ENCODE measurements at regions not wholly inside any gene's neighbourhood (a gene's known extent, or its start where the extent isn't known, plus 50 kb on each side); places are given as distances from the start of the nearest gene placed in this dataset.

- H3K27me3 ChIP-seq (ENCODE audit: control insufficient read depth, insufficient read depth, low read length), result no peaks in the 10 kb centered on the region
- no peak overlapping the region for H3K4me3 ChIP-seq (ENCODE audit: low read length)
Observed at GRCh38 chr5:155475318-155475717, 461.8 kb downstream of the KIF4B start.

GRCh38 chr5:155480731-155481131 is 467.2 kb downstream of the KIF4B start:
- H3K9ac ChIP-seq (ENCODE audit: low read depth, low read length), result no peak overlapping the region
- H3K27me3 ChIP-seq (ENCODE audit: control insufficient read depth, insufficient read depth, low read length), result no peaks in the 10 kb centered on the region
- no peak overlapping the region for H3K4me3 ChIP-seq (ENCODE audit: low read length)
- no peaks in the 10 kb centered on the region for H3K36me3 ChIP-seq (ENCODE audit: insufficient read depth, low read length)
- H3K4me2 ChIP-seq (ENCODE audit: low read length), result no peak overlapping the region
- H3K4me1 ChIP-seq (ENCODE audit: control insufficient read depth, insufficient read depth, low read length), result no peaks in the 10 kb centered on the region
- no peaks in the 10 kb centered on the region for H3K9me3 ChIP-seq (replicated peaks; ENCODE audit: low read length)

More at GRCh38 chr5:155475318-155475717, 461.8 kb downstream of the KIF4B start:
- no peak overlapping the region for H3K4me2 ChIP-seq (ENCODE audit: low read length)
- H3K4me1 ChIP-seq (ENCODE audit: control insufficient read depth, insufficient read depth, low read length), result no peaks in the 10 kb centered on the region
- no peaks in the 10 kb centered on the region for H3K36me3 ChIP-seq (ENCODE audit: insufficient read depth, low read length)
- H3K9ac ChIP-seq (ENCODE audit: low read depth, low read length), result no peak overlapping the region
- H3K9me3 ChIP-seq (replicated peaks; ENCODE audit: low read length), result no peaks in the 10 kb centered on the region

- H3K27me3 ChIP-seq (ENCODE audit: control insufficient read depth, insufficient read depth, low read length), result no peaks in the 10 kb centered on the region
- H3K9ac ChIP-seq (ENCODE audit: low read depth, low read length), result no peak overlapping the region
- no peak overlapping the region for H3K4me3 ChIP-seq (ENCODE audit: low read length)
- H3K4me2 ChIP-seq (ENCODE audit: low read length), result no peak overlapping the region
- H3K9me3 ChIP-seq (replicated peaks; ENCODE audit: low read length), result no peaks in the 10 kb centered on the region
- H3K4me1 ChIP-seq (ENCODE audit: control insufficient read depth, insufficient read depth, low read length), result no peaks in the 10 kb centered on the region
- H3K36me3 ChIP-seq (ENCODE audit: insufficient read depth, low read length), result no peaks in the 10 kb centered on the region
Observed at GRCh38 chr5:155481182-155481581, 467.6 kb downstream of the KIF4B start.

- no peaks in the 10 kb centered on the region for H3K9me3 ChIP-seq (replicated peaks; ENCODE audit: low read length)
- H3K4me3 ChIP-seq (ENCODE audit: low read length), result no peak overlapping the region
- H3K4me1 ChIP-seq (ENCODE audit: control insufficient read depth, insufficient read depth, low read length), result no peaks in the 10 kb centered on the region
- no peak overlapping the region for H3K9ac ChIP-seq (ENCODE audit: low read depth, low read length)
- H3K4me2 ChIP-seq (ENCODE audit: low read length), result no peak overlapping the region
- no peaks in the 10 kb centered on the region for H3K36me3 ChIP-seq (ENCODE audit: insufficient read depth, low read length)
- no peaks in the 10 kb centered on the region for H3K27me3 ChIP-seq (ENCODE audit: control insufficient read depth, insufficient read depth, low read length)
Observed at GRCh38 chr5:155482428-155482827, 468.9 kb downstream of the KIF4B start.

- Histone ChIP-seq H3K27me3 (ENCODE audit: control insufficient read depth, insufficient read depth, low read length) (no peaks in the 10 kb centered on the region), H3K9ac (ENCODE audit: low read depth, low read length) (no peak overlapping the region), H3K4me1 (ENCODE audit: control insufficient read depth, insufficient read depth, low read length) (no peaks in the 10 kb centered on the region), H3K9me3 (replicated peaks; ENCODE audit: low read length) (no peaks in the 10 kb centered on the region), H3K4me3 (ENCODE audit: low read length) (no peak overlapping the region), H3K36me3 (ENCODE audit: insufficient read depth, low read length) (no peaks in the 10 kb centered on the region), H3K4me2 (ENCODE audit: low read length) (no peak overlapping the region)
Observed at GRCh38 chr5:155485386-155485785, 471.8 kb downstream of the KIF4B start.

- Histone ChIP-seq H3K36me3 (ENCODE audit: insufficient read depth, low read length) (no peaks in the 10 kb centered on the region), H3K9ac (ENCODE audit: low read depth, low read length) (no peak overlapping the region), H3K27me3 (ENCODE audit: control insufficient read depth, insufficient read depth, low read length) (no peaks in the 10 kb centered on the region), H3K9me3 (replicated peaks; ENCODE audit: low read length) (no peaks in the 10 kb centered on the region), H3K4me1 (ENCODE audit: control insufficient read depth, insufficient read depth, low read length) (no peaks in the 10 kb centered on the region), H3K4me2 (ENCODE audit: low read length) (no peak overlapping the region), H3K4me3 (ENCODE audit: low read length) (no peak overlapping the region)
Observed at GRCh38 chr5:155489949-155490348, 476.4 kb downstream of the KIF4B start.

GRCh38 chr5:155492191-155492590 is 478.6 kb downstream of the KIF4B start:
- Histone ChIP-seq H3K4me3 (ENCODE audit: low read length) (no peak overlapping the region), H3K9ac (ENCODE audit: low read depth, low read length) (no peak overlapping the region), H3K36me3 (ENCODE audit: insufficient read depth, low read length) (no peaks in the 10 kb centered on the region), H3K27me3 (ENCODE audit: control insufficient read depth, insufficient read depth, low read length) (no peaks in the 10 kb centered on the region), H3K9me3 (replicated peaks; ENCODE audit: low read length) (no peaks in the 10 kb centered on the region), H3K4me2 (ENCODE audit: low read length) (no peak overlapping the region), H3K4me1 (ENCODE audit: control insufficient read depth, insufficient read depth, low read length) (no peaks in the 10 kb centered on the region)

- no peaks in the 10 kb centered on the region for H3K27me3 ChIP-seq (ENCODE audit: control insufficient read depth, insufficient read depth, low read length)
- H3K9me3 ChIP-seq (replicated peaks; ENCODE audit: low read length), result no peaks in the 10 kb centered on the region
- H3K9ac ChIP-seq (ENCODE audit: low read depth, low read length), result no peak overlapping the region
- H3K36me3 ChIP-seq (ENCODE audit: insufficient read depth, low read length), result no peaks in the 10 kb centered on the region
- no peak overlapping the region for H3K4me2 ChIP-seq (ENCODE audit: low read length)
- H3K4me1 ChIP-seq (ENCODE audit: control insufficient read depth, insufficient read depth, low read length), result no peaks in the 10 kb centered on the region
- no peak overlapping the region for H3K4me3 ChIP-seq (ENCODE audit: low read length)
Observed at GRCh38 chr5:155504606-155505005, 491.1 kb downstream of the KIF4B start.

- Histone ChIP-seq H3K9ac (ENCODE audit: low read depth, low read length) (no peak overlapping the region), H3K27me3 (ENCODE audit: control insufficient read depth, insufficient read depth, low read length) (no peaks in the 10 kb centered on the region), H3K4me2 (ENCODE audit: low read length) (no peak overlapping the region), H3K9me3 (replicated peaks; ENCODE audit: low read length) (no peaks in the 10 kb centered on the region), H3K4me1 (ENCODE audit: control insufficient read depth, insufficient read depth, low read length) (no peaks in the 10 kb centered on the region), H3K36me3 (ENCODE audit: insufficient read depth, low read length) (no peaks in the 10 kb centered on the region), H3K4me3 (ENCODE audit: low read length) (no peak overlapping the region)
Observed at GRCh38 chr5:155507363-155507762, 493.8 kb downstream of the KIF4B start.

- Histone ChIP-seq H3K9ac (ENCODE audit: low read depth, low read length) (no peak overlapping the region), H3K4me2 (ENCODE audit: low read length) (no peak overlapping the region), H3K36me3 (ENCODE audit: insufficient read depth, low read length) (no peaks in the 10 kb centered on the region), H3K9me3 (replicated peaks; ENCODE audit: low read length) (no peaks in the 10 kb centered on the region), H3K4me3 (ENCODE audit: low read length) (no peak overlapping the region), H3K4me1 (ENCODE audit: control insufficient read depth, insufficient read depth, low read length) (no peaks in the 10 kb centered on the region), H3K27me3 (ENCODE audit: control insufficient read depth, insufficient read depth, low read length) (no peaks in the 10 kb centered on the region)
Observed at GRCh38 chr5:155508673-155509072, 495.1 kb downstream of the KIF4B start.

GRCh38 chr5:155512329-155512728 is 498.8 kb downstream of the KIF4B start:
- H3K4me1 ChIP-seq (ENCODE audit: control insufficient read depth, insufficient read depth, low read length), result no peaks in the 10 kb centered on the region

GRCh38 chr5:155514105-155514563 is 500.6 kb downstream of the KIF4B start:
- H3K4me1 ChIP-seq (ENCODE audit: control insufficient read depth, insufficient read depth, low read length), result no peaks in the 10 kb centered on the region
- H3K36me3 ChIP-seq (ENCODE audit: insufficient read depth, low read length), result no peaks in the 10 kb centered on the region
- no peaks in the 10 kb centered on the region for H3K9me3 ChIP-seq (replicated peaks; ENCODE audit: low read length)
- H3K9ac ChIP-seq (ENCODE audit: low read depth, low read length), result no peak overlapping the region
- no peak overlapping the region for H3K4me3 ChIP-seq (ENCODE audit: low read length)
- H3K27me3 ChIP-seq (ENCODE audit: control insufficient read depth, insufficient read depth, low read length), result no peaks in the 10 kb centered on the region
- no peak overlapping the region for H3K4me2 ChIP-seq (ENCODE audit: low read length)

More at GRCh38 chr5:155512329-155512728, 498.8 kb downstream of the KIF4B start:
- H3K4me2 ChIP-seq (ENCODE audit: low read length), result no peak overlapping the region
- H3K9me3 ChIP-seq (replicated peaks; ENCODE audit: low read length), result no peaks in the 10 kb centered on the region
- no peak overlapping the region for H3K9ac ChIP-seq (ENCODE audit: low read depth, low read length)
- H3K4me3 ChIP-seq (ENCODE audit: low read length), result no peak overlapping the region
- H3K27me3 ChIP-seq (ENCODE audit: control insufficient read depth, insufficient read depth, low read length), result no peaks in the 10 kb centered on the region
- H3K36me3 ChIP-seq (ENCODE audit: insufficient read depth, low read length), result no peaks in the 10 kb centered on the region

Data from skeletal muscle satellite cell (primary cell).